ENCODE measurements at regions not wholly inside any gene's neighbourhood (a gene's known extent, or its start where the extent isn't known, plus 50 kb on each side); places are given as distances from the start of the nearest gene placed in this dataset.

- DNase-seq (ENCODE audit: low spot score in 2 of 2) (no peak), ATAC-seq (no peak)
- Mint-ChIP-seq H3K9me3 (no peaks in the 10 kb centered on the region), H3K27ac (no peak overlapping the region), H3K36me3 (no peaks in the 10 kb centered on the region)
Measured at GRCh38 chr13:84491952-84492351, 609.7 kb upstream of the SLITRK1 start.

- Mint-ChIP-seq H3K27ac (no peak overlapping the region), H3K36me3 (no peaks in the 10 kb centered on the region)
- no peak for ATAC-seq
Measured at GRCh38 chr13:84487752-84488151, 605.5 kb upstream of the SLITRK1 start.

GRCh38 chr13:84481958-84482357 is 599.7 kb upstream of the SLITRK1 start:
- DNase-seq (ENCODE audit: low spot score in 2 of 2): no peak
- no peaks in the 10 kb centered on the region for H3K36me3 Mint-ChIP-seq
- H3K9me3 Mint-ChIP-seq: peaks cover 3% of the 10 kb centered on the region in 2 donors
- H3K27ac Mint-ChIP-seq: no peak overlapping the region
- peak in 1 of 2 donors; percentile 54 for ATAC-seq

More at GRCh38 chr13:84487752-84488151, 605.5 kb upstream of the SLITRK1 start:
- peaks cover 0 to 2% of the 10 kb centered on the region in 2 donors for H3K9me3 Mint-ChIP-seq
- DNase-seq (ENCODE audit: low spot score in 2 of 2): no peak

GRCh38 chr13:84479656-84480055 is 597.4 kb upstream of the SLITRK1 start:
- H3K27ac Mint-ChIP-seq: no peak overlapping the region
- ATAC-seq (no peak), DNase-seq (ENCODE audit: low spot score in 2 of 2) (no peak)
- H3K9me3 Mint-ChIP-seq: peaks cover 3 to 5% of the 10 kb centered on the region in 2 donors
- H3K36me3 Mint-ChIP-seq: peaks cover 0 to 10% of the 10 kb centered on the region in 2 donors

- DNase-seq (ENCODE audit: low spot score in 2 of 2): no peak
- Mint-ChIP-seq H3K9me3 (peaks cover 0 to 3% of the 10 kb centered on the region in 2 donors), H3K27ac (no peak overlapping the region), H3K36me3 (peaks cover 0 to 3% of the 10 kb centered on the region in 2 donors)
- ATAC-seq: no peak
Measured at GRCh38 chr13:84470528-84470927, 588.3 kb upstream of the SLITRK1 start.

GRCh38 chr13:84466461-84466860 is 584.2 kb upstream of the SLITRK1 start:
- ATAC-seq (no peak), DNase-seq (ENCODE audit: low spot score in 2 of 2) (no peak)
- no peaks in the 10 kb centered on the region for H3K9me3 Mint-ChIP-seq
- no peak overlapping the region for H3K27ac Mint-ChIP-seq
- no peaks in the 10 kb centered on the region for H3K36me3 Mint-ChIP-seq

GRCh38 chr13:84460989-84461388 is 578.7 kb upstream of the SLITRK1 start:
- Mint-ChIP-seq H3K9me3 (peaks cover 0 to 4% of the 10 kb centered on the region in 2 donors), H3K36me3 (no peaks in the 10 kb centered on the region), H3K27ac (no peak overlapping the region)
- DNase-seq (ENCODE audit: low spot score in 2 of 2) (no peak), ATAC-seq (no peak)

- H3K9me3 Mint-ChIP-seq: peaks cover 21 to 24% of the 10 kb centered on the region in 2 donors
- peaks cover 0 to 6% of the 10 kb centered on the region in 2 donors for H3K36me3 Mint-ChIP-seq
- peak overlapping the region in 1 of 2 donors; percentile 14 for H3K27ac Mint-ChIP-seq
- ATAC-seq (no peak), DNase-seq (ENCODE audit: low spot score in 2 of 2) (no peak)
Measured at GRCh38 chr13:84455143-84455905, 573.0 kb upstream of the SLITRK1 start.

- Mint-ChIP-seq H3K9me3 (peaks cover 13 to 16% of the 10 kb centered on the region in 2 donors), H3K27ac (no peak overlapping the region), H3K36me3 (peaks cover 0 to 2% of the 10 kb centered on the region in 2 donors)
- no peak for ATAC-seq
- DNase-seq (ENCODE audit: low spot score in 2 of 2): no peak
Measured at GRCh38 chr13:84447640-84447978, 565.3 kb upstream of the SLITRK1 start.

GRCh38 chr13:84446972-84447639 is 564.8 kb upstream of the SLITRK1 start:
- Mint-ChIP-seq H3K9me3 (peaks cover 10 to 12% of the 10 kb centered on the region in 2 donors), H3K36me3 (no peaks in the 10 kb centered on the region), H3K27ac (no peak overlapping the region)
- DNase-seq (ENCODE audit: low spot score in 2 of 2): no peak
- no peak for ATAC-seq

GRCh38 chr13:84445776-84446175 is 563.5 kb upstream of the SLITRK1 start:
- no peaks in the 10 kb centered on the region for H3K36me3 Mint-ChIP-seq
- no peak overlapping the region for H3K27ac Mint-ChIP-seq
- ATAC-seq (no peak), DNase-seq (ENCODE audit: low spot score in 2 of 2) (no peak)
- H3K9me3 Mint-ChIP-seq: peaks cover 5 to 10% of the 10 kb centered on the region in 2 donors

GRCh38 chr13:84443463-84443862 is 561.2 kb upstream of the SLITRK1 start:
- no peaks in the 10 kb centered on the region for H3K36me3 Mint-ChIP-seq
- peaks cover 5% of the 10 kb centered on the region in 2 donors for H3K9me3 Mint-ChIP-seq
- H3K27ac Mint-ChIP-seq: no peak overlapping the region
- ATAC-seq (no peak), DNase-seq (ENCODE audit: low spot score in 2 of 2) (no peak)

GRCh38 chr13:84439108-84439507 is 556.8 kb upstream of the SLITRK1 start:
- ATAC-seq (no peak), DNase-seq (ENCODE audit: low spot score in 2 of 2) (no peak)
- Mint-ChIP-seq H3K9me3 (no peaks in the 10 kb centered on the region), H3K27ac (no peak overlapping the region), H3K36me3 (no peaks in the 10 kb centered on the region)

GRCh38 chr13:84433024-84433423 is 550.8 kb upstream of the SLITRK1 start:
- H3K9me3 Mint-ChIP-seq: no peaks in the 10 kb centered on the region
- DNase-seq (ENCODE audit: low spot score in 2 of 2) (no peak), ATAC-seq (no peak)
- H3K36me3 Mint-ChIP-seq: no peaks in the 10 kb centered on the region
- H3K27ac Mint-ChIP-seq: no peak overlapping the region

- Mint-ChIP-seq H3K27ac (no peak overlapping the region), H3K9me3 (peaks cover 0 to 5% of the 10 kb centered on the region in 2 donors), H3K36me3 (no peaks in the 10 kb centered on the region)
- ATAC-seq (no peak), DNase-seq (ENCODE audit: low spot score in 2 of 2) (no peak)
Measured at GRCh38 chr13:84431646-84432045, 549.4 kb upstream of the SLITRK1 start.

- peaks cover 0 to 5% of the 10 kb centered on the region in 2 donors for H3K9me3 Mint-ChIP-seq
- no peak for ATAC-seq
- H3K36me3 Mint-ChIP-seq: no peaks in the 10 kb centered on the region
- H3K27ac Mint-ChIP-seq: no peak overlapping the region
- no peak for DNase-seq (ENCODE audit: low spot score in 2 of 2)
Measured at GRCh38 chr13:84430446-84430845, 548.2 kb upstream of the SLITRK1 start.

- no peak for ATAC-seq
- H3K9me3 Mint-ChIP-seq: peaks cover 0 to 7% of the 10 kb centered on the region in 2 donors
- DNase-seq (ENCODE audit: low spot score in 2 of 2): no peak
- no peaks in the 10 kb centered on the region for H3K36me3 Mint-ChIP-seq
- H3K27ac Mint-ChIP-seq: no peak overlapping the region
Measured at GRCh38 chr13:84430015-84430414, 547.7 kb upstream of the SLITRK1 start.

GRCh38 chr13:84418041-84418440 is 535.8 kb upstream of the SLITRK1 start:
- no peaks in the 10 kb centered on the region for H3K36me3 Mint-ChIP-seq
- no peak for DNase-seq (ENCODE audit: low spot score in 2 of 2)
- ATAC-seq: no peak
- H3K9me3 Mint-ChIP-seq: peaks cover 7 to 20% of the 10 kb centered on the region in 2 donors
- H3K27ac Mint-ChIP-seq: no peak overlapping the region
